IMR-90 (cell line): ENCODE measurements at regions not wholly inside any gene's neighbourhood (a gene's known extent, or its start where the extent isn't known, plus 50 kb on each side); places are given as distances from the start of the nearest gene placed in this dataset.

Source experiments
- ATAC-seq: fragments of 200-7000 bp; cut with Tn5 transposase; 2 replicates; pipeline ENCODE4 v1.9.1; 2020; ENCODE audit warnings: low read depth, mild to moderate bottlenecking, moderate library complexity
- BruUV-seq: library from RNA; stranded (reverse); fragments of 400-500 nt; replicated peaks from 2 replicates; lab custom pipeline; 2021; lab: Mats Ljungman, UMichigan
- CTCF ChIA-PET: fragments of 300-600 bp; formaldehyde crosslinking; extraction: SDS; loops from one replicate; lab custom pipeline; 2021; ENCODE audit warnings: antibody characterized with exemption; lab: Yijun Ruan, JAX
- POLR2A ChIA-PET: fragments of 300-600 bp; sonication (Branson Sonifier 250); formaldehyde crosslinking; loops from one replicate; lab custom pipeline; 2022; ENCODE audit warnings: antibody characterized with exemption; ENCODE audit not compliant: unreplicated experiment; lab: Charles Lee
- DNase-seq: peaks from one replicate; pipeline ENCODE4 v3.0.0; 2013
- H2AFZ ChIP-seq: replicated peaks from 2 replicates; pipeline ENCODE3; 2013; ENCODE audit warnings: low read length, mild to moderate bottlenecking; ENCODE audit not compliant: poor library complexity
- H2AK5ac ChIP-seq: 2 replicates; pipeline ENCODE4 v1.6.1; 2013; ENCODE audit warnings: low read depth, low read length, inconsistent platforms
- H2AK9ac ChIP-seq: replicated peaks from 2 replicates; pipeline ENCODE3; 2013; ENCODE audit warnings: mild to moderate bottlenecking, low read depth, low read length, moderate library complexity; ENCODE audit not compliant: poor library complexity
- H2BK120ac ChIP-seq: 2 replicates; pipeline ENCODE4 v1.6.1; 2013; ENCODE audit warnings: low read depth, low read length, inconsistent platforms
- H2BK15ac ChIP-seq: 3 replicates; pipeline ENCODE4 v1.6.1; 2013; ENCODE audit warnings: low read depth, low read length, inconsistent platforms
- H2BK20ac ChIP-seq: 2 replicates; pipeline ENCODE4 v1.6.1; 2013; ENCODE audit warnings: low read depth, mild to moderate bottlenecking, inconsistent platforms, low read length, moderate library complexity
- H2BK5ac ChIP-seq: 2 replicates; pipeline ENCODE4 v1.6.1; 2013; ENCODE audit warnings: mild to moderate bottlenecking, low read depth, low read length, inconsistent platforms; ENCODE audit not compliant: poor library complexity, severe bottlenecking
- H3K14ac ChIP-seq: replicated peaks from 2 replicates; pipeline ENCODE4 v1.6.1; 2013; ENCODE audit warnings: low read depth, low read length, inconsistent platforms
- H3K18ac ChIP-seq: 2 replicates; pipeline ENCODE4 v1.6.1; 2013; ENCODE audit warnings: low read depth, low read length, control low read depth
- H3K23ac ChIP-seq: 2 replicates; pipeline ENCODE4 v1.6.1; 2013; ENCODE audit warnings: low read depth, low read length, inconsistent platforms
- H3K27ac ChIP-seq: 2 replicates; pipeline ENCODE4 v1.5.1; 2013; ENCODE audit warnings: mild to moderate bottlenecking, control low read depth, low read length; ENCODE audit not compliant: insufficient read depth
- H3K27me3 ChIP-seq: 2 replicates; pipeline ENCODE4 v1.6.1; 2013; ENCODE audit warnings: low read length; ENCODE audit not compliant: control insufficient read depth, insufficient read depth
- H3K36me3 ChIP-seq: 2 replicates; pipeline ENCODE4 v1.6.1; 2013; ENCODE audit warnings: low read length, mixed read lengths; ENCODE audit not compliant: control insufficient read depth, insufficient read depth
- H3K4ac ChIP-seq: 2 replicates; pipeline ENCODE4 v1.6.1; 2013; ENCODE audit warnings: low read depth, low read length, inconsistent platforms
- H3K4me1 ChIP-seq: 2 replicates; pipeline ENCODE4 v1.6.1; 2013; ENCODE audit warnings: low read length, mixed read lengths; ENCODE audit not compliant: control insufficient read depth, insufficient read depth
- H3K4me2 ChIP-seq: 2 replicates; pipeline ENCODE4 v1.6.1; 2013; ENCODE audit warnings: low read depth, mild to moderate bottlenecking, control low read depth, low read length, moderate library complexity
- H3K4me3 ChIP-seq: 2 replicates; pipeline ENCODE4 v1.5.1; 2013; ENCODE audit warnings: low read depth, mild to moderate bottlenecking, control low read depth, low read length, moderate library complexity; ENCODE audit not compliant: insufficient read depth
- H3K56ac ChIP-seq: 2 replicates; pipeline ENCODE4 v1.6.1; 2013; ENCODE audit warnings: low read length, inconsistent platforms; ENCODE audit not compliant: insufficient read depth; ENCODE audit errors: extremely low read depth
- H3K79me1 ChIP-seq, 2 experiments: 2 replicates each; pipeline ENCODE4 v1.6.1; 2013; ENCODE audit warnings: low read length in 2 of 2, inconsistent platforms in 1 of 2, low read depth in 1 of 2
- H3K9ac ChIP-seq: 2 replicates; pipeline ENCODE4 v1.6.1; 2013; ENCODE audit warnings: low read depth, low read length, control low read depth
- H3K9me1 ChIP-seq: 2 replicates; pipeline ENCODE4 v1.6.1; 2013; ENCODE audit warnings: low read length, inconsistent platforms; ENCODE audit not compliant: insufficient read depth
- H3K9me3 ChIP-seq: 2 replicates; pipeline ENCODE4 v1.6.1; 2013; ENCODE audit warnings: low read length; ENCODE audit not compliant: control insufficient read depth, insufficient read depth
- H4K20me1 ChIP-seq: 2 replicates; pipeline ENCODE4 v1.6.1; 2013; ENCODE audit warnings: low read length, inconsistent platforms; ENCODE audit not compliant: insufficient read depth
- H4K5ac ChIP-seq: 2 replicates; pipeline ENCODE4 v1.6.1; 2013; ENCODE audit warnings: mild to moderate bottlenecking, low read depth, low read length, control low read depth
- H4K8ac ChIP-seq, 2 experiments: 2 replicates each; pipeline ENCODE4 v1.6.1; 2013; ENCODE audit warnings: low read depth in 2 of 2, low read length in 2 of 2, control low read depth in 1 of 2, inconsistent platforms in 1 of 2
- H4K91ac ChIP-seq: 2 replicates; pipeline ENCODE4 v1.6.1; 2013; ENCODE audit warnings: low read depth, low read length, inconsistent platforms; ENCODE audit not compliant: insufficient read depth
- BHLHE40 ChIP-seq: fragments of 150-350 bp; IDR thresholded peaks from 2 replicates; pipeline ENCODE4 v1.6.1; 2016; ENCODE audit warnings: mild to moderate bottlenecking, low read depth, low read length
- CEBPB ChIP-seq: IDR thresholded peaks from 2 replicates; pipeline ENCODE4 v1.6.1; 2012; ENCODE audit warnings: low read depth, low read length, improper control_type of control experiment
- CHD1 ChIP-seq: IDR thresholded peaks from 2 replicates; pipeline ENCODE4 v1.6.1; 2012; ENCODE audit warnings: low read depth, low read length, improper control_type of control experiment
- CTCF ChIP-seq: conservative IDR thresholded peaks from 2 replicates; pipeline ENCODE4 v1.5.1; 2012; ENCODE audit warnings: mild to moderate bottlenecking, low read depth, low read length, improper control_type of control experiment
- ELK1 ChIP-seq: fragments of 150-350 bp; IDR thresholded peaks from 2 replicates; pipeline ENCODE4 v1.6.1; 2016; ENCODE audit warnings: low read depth, mild to moderate bottlenecking, low read length, moderate library complexity, borderline replicate concordance
- FOS ChIP-seq: fragments of 150-350 bp; IDR thresholded peaks from 2 replicates; pipeline ENCODE4 v1.6.1; 2016; ENCODE audit warnings: low read depth, low read length
- MAFK ChIP-seq: IDR thresholded peaks from 2 replicates; pipeline ENCODE4 v1.6.1; 2012; ENCODE audit warnings: low read depth, low read length, improper control_type of control experiment
- MAZ ChIP-seq: IDR thresholded peaks from 2 replicates; pipeline ENCODE4 v1.6.1; 2012; ENCODE audit warnings: low read depth, mild to moderate bottlenecking, low read length, improper control_type of control experiment, moderate library complexity, borderline replicate concordance
- MXI1 ChIP-seq: IDR thresholded peaks from 2 replicates; pipeline ENCODE4 v1.6.1; 2012; ENCODE audit warnings: low read depth, mild to moderate bottlenecking, low read length, moderate library complexity, borderline replicate concordance
- NFE2L2 ChIP-seq: fragments of 150-350 bp; IDR thresholded peaks from 2 replicates; pipeline ENCODE4 v1.6.1; 2016; ENCODE audit warnings: low read depth, mild to moderate bottlenecking, low read length
- POLR2A ChIP-seq: IDR thresholded peaks from 2 replicates; pipeline ENCODE4 v1.6.1; 2012; ENCODE audit warnings: mild to moderate bottlenecking, low read depth, low read length
- RAD21 ChIP-seq: IDR thresholded peaks from 2 replicates; pipeline ENCODE4 v1.6.1; 2012; ENCODE audit warnings: low read length, improper control_type of control experiment
- RCOR1 ChIP-seq: IDR thresholded peaks from 2 replicates; pipeline ENCODE4 v1.6.1; 2012; ENCODE audit warnings: mild to moderate bottlenecking, low read length, improper control_type of control experiment; ENCODE audit not compliant: insufficient replicate concordance
- RFX5 ChIP-seq: IDR thresholded peaks from 2 replicates; pipeline ENCODE4 v1.8.0; 2012; ENCODE audit warnings: low read depth, mild to moderate bottlenecking, low read length, moderate library complexity
- SMC3 ChIP-seq: fragments of 150-350 bp; IDR thresholded peaks from 2 replicates; pipeline ENCODE4 v1.6.1; 2016; ENCODE audit warnings: low read depth, mild to moderate bottlenecking, antibody characterized with exemption, low read length, moderate library complexity
- WGBS, 2 experiments: methylation state at CpG; one replicate each; pipeline versions ENCODE4 v1.1.5 to v1.1.7; 2013; ENCODE audit warnings: missing lambda C conversion rate in 2 of 2; ENCODE audit not compliant: insufficient read length in 1 of 2; ENCODE audit errors: extremely low coverage in 2 of 2; 5-methylcytosine and 5-hydroxymethylcytosine counted together
- dilution Hi-C: fragments of 300-500 bp; cut with HindIII; formaldehyde crosslinking; loops from one replicate; pipeline ENCODE4 v1.14.3; 2018; ENCODE audit warnings: low sequenced_read_pairs; ENCODE audit not compliant: unreplicated experiment
- in situ Hi-C: fragments of 300-500 bp; cut with MboI; formaldehyde crosslinking; loops from 3 replicates; pipeline ENCODE4 v1.14.3; 2019; ENCODE audit warnings: low sequenced_read_pairs, inconsistent platforms, mixed read lengths
- intact Hi-C: fragments of 100-400 bp; cut with micrococcal nuclease; formaldehyde crosslinking; loops from 2 replicates; pipeline ENCODE4 v1.10.0; 2022
- TF ChIP-seq, protein P1 (sequence below): fragments of 150-350 bp; IDR thresholded peaks from 2 replicates; pipeline ENCODE4 v1.6.1; 2017; ENCODE audit warnings: mild to moderate bottlenecking, antibody characterized with exemption, low read length, low read depth

- H3K27ac ChIP-seq: no peak overlapping the region
- H2BK5ac ChIP-seq: no peak overlapping the region
- H4K20me1 ChIP-seq: no peaks in the 10 kb centered on the region
- no peaks in the 10 kb centered on the region for H3K27me3 ChIP-seq
- H3K18ac ChIP-seq: no peak overlapping the region
- ChIA-PET POLR2A (no interaction called here), CTCF (no interaction called here)
- no TSS peak for BruUV-seq
- H3K14ac ChIP-seq: no peak overlapping the region
- H2BK120ac ChIP-seq: no peak overlapping the region
- TF ChIP-seq CEBPB (no peak), RAD21 (no peak), MXI1 (no peak), BHLHE40 (no peak), CTCF (no peak), RFX5 (no peak), FOS (no peak), NFE2L2 (no peak), MAFK (no peak), SMC3 (no peak), CHD1 (no peak), RCOR1 (no peak), POLR2A (no peak), MAZ (no peak), ELK1 (no peak)
- TF ChIP-seq, protein P1, sequence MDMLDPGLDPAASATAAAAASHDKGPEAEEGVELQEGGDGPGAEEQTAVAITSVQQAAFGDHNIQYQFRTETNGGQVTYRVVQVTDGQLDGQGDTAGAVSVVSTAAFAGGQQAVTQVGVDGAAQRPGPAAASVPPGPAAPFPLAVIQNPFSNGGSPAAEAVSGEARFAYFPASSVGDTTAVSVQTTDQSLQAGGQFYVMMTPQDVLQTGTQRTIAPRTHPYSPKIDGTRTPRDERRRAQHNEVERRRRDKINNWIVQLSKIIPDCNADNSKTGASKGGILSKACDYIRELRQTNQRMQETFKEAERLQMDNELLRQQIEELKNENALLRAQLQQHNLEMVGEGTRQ: no peak
- no peak overlapping the region for H3K9ac ChIP-seq
- H3K56ac ChIP-seq: no peak overlapping the region
- H3K9me3 ChIP-seq: peaks cover 3% of the 10 kb centered on the region; the same call in 1 of the 2 replicates
- H3K79me1 ChIP-seq: no peaks in the 10 kb centered on the region
- dilution Hi-C loops (no loop called here), intact Hi-C loops (no loop called here), in situ Hi-C loops (no loop called here)
- H3K36me3 ChIP-seq: no peaks in the 10 kb centered on the region
- H3K9me1 ChIP-seq: no peaks in the 10 kb centered on the region
- no peak overlapping the region for H2BK15ac ChIP-seq
- no peak overlapping the region for H3K4me3 ChIP-seq
- no peak overlapping the region for H4K5ac ChIP-seq
- H4K8ac ChIP-seq: no peak overlapping the region
- H3K4me1 ChIP-seq: no peaks in the 10 kb centered on the region
- H2AK9ac ChIP-seq: no peak overlapping the region
- DNase-seq (no peak), ATAC-seq (no peak)
- no peak overlapping the region for H3K4ac ChIP-seq
- H2AK5ac ChIP-seq: no peak overlapping the region
- WGBS, 2 experiments: no CpG with 5 or more reads among the region's 2 CpGs
- no peak overlapping the region for H2AFZ ChIP-seq
- no peak overlapping the region for H3K4me2 ChIP-seq
- no peak overlapping the region for H3K23ac ChIP-seq
- H2BK20ac ChIP-seq: no peak overlapping the region
- no peak overlapping the region for H4K91ac ChIP-seq
Observed at GRCh38 chr5:25458628-25459027, 813.9 kb upstream of the CDH10 start.
